ENCODE measurements at regions not wholly inside any gene's neighbourhood (a gene's known extent, or its start where the extent isn't known, plus 50 kb on each side); places are given as distances from the start of the nearest gene placed in this dataset.

DNA sequence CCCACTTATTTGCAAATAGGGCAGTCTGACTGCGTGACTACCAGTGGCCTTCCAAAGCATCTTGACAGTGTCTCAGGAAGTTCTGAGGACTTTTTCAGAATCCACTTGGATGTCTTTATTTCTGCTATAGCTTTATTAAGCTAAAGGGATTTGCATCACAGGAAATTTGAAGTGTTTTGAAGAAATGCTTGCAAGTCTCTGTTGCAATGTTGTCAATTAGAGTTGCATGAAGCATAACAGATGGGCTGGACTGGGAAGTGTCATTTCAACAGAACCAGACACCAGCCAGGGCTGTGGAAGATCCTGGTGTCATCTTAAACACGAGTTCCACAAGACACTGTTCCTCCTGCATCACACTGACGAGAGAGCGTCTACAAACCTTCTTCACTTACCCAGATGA lies 224.5 kb downstream of the EN1 start:
- TF ChIP-seq, protein P1, sequence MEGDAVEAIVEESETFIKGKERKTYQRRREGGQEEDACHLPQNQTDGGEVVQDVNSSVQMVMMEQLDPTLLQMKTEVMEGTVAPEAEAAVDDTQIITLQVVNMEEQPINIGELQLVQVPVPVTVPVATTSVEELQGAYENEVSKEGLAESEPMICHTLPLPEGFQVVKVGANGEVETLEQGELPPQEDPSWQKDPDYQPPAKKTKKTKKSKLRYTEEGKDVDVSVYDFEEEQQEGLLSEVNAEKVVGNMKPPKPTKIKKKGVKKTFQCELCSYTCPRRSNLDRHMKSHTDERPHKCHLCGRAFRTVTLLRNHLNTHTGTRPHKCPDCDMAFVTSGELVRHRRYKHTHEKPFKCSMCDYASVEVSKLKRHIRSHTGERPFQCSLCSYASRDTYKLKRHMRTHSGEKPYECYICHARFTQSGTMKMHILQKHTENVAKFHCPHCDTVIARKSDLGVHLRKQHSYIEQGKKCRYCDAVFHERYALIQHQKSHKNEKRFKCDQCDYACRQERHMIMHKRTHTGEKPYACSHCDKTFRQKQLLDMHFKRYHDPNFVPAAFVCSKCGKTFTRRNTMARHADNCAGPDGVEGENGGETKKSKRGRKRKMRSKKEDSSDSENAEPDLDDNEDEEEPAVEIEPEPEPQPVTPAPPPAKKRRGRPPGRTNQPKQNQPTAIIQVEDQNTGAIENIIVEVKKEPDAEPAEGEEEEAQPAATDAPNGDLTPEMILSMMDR (IDR thresholded peaks at IDR 0.05), result no peak
- TF ChIP-seq POLR2A (IDR thresholded peaks at IDR 0.05; ENCODE audit: low read depth), result no peak
- TF ChIP-seq EP300 (IDR thresholded peaks at IDR 0.05), result no peak

Measured in esophagus muscularis mucosa (tissue), 4 donors.